Thyroid gland (tissue), 4 donors: ENCODE measurements at regions not wholly inside any gene's neighbourhood (a gene's known extent, or its start where the extent isn't known, plus 50 kb on each side); places are given as distances from the start of the nearest gene placed in this dataset.

Experiments
- DNase-seq, 2 donors: peaks; one replicate each; pipeline ENCODE4 v3.0.0-alpha.2; 2019
- H3K27ac ChIP-seq, 3 donors: fragments of 200-600 bp; sonication (generic); 1 replicate in 2 of 3; 2 replicates in 1 of 3; pipeline ENCODE4 v1.5.1; 2016 to 2019; ENCODE audit warnings: mild to moderate bottlenecking in 1 of 3, moderate library complexity in 1 of 3
- H3K27me3 ChIP-seq: fragments of 200-600 bp; sonication (generic); one replicate; pipeline ENCODE4 v1.5.1; 2019
- H3K36me3 ChIP-seq, 2 donors: fragments of 200-600 bp; sonication (generic); one replicate each; pipeline ENCODE4 v1.5.1; 2016 to 2019
- H3K4me1 ChIP-seq, 2 donors: fragments of 200-600 bp; sonication (generic); one replicate each; pipeline ENCODE4 v1.5.1; 2017 to 2019
- H3K4me3 ChIP-seq, 3 donors: fragments of 200-600 bp; sonication (generic); replicated peaks in 1 of 3; 1 replicate in 2 of 3; 2 replicates in 1 of 3; pipeline ENCODE4 v1.5.1; 2016; ENCODE audit warnings: mild to moderate bottlenecking in 1 of 3
- H3K9me3 ChIP-seq: fragments of 200-600 bp; sonication (generic); one replicate; pipeline ENCODE4 v1.5.1; 2017
- CTCF ChIP-seq, 6 experiments: fragments of 200-600 bp in 3 of 6; fragments of 450-650 bp in 3 of 6; sonication (generic) in 3 of 6; IDR thresholded peaks; one replicate each; pipeline ENCODE4 v1.5.1; 2016 to 2019; ENCODE audit warnings: antibody characterized with exemption in 6 of 6, mild to moderate bottlenecking in 2 of 6, inconsistent platforms in 1 of 6, moderate library complexity in 1 of 6
- POLR2A ChIP-seq, 2 donors: fragments of 450-650 bp; IDR thresholded peaks; one replicate each; pipeline ENCODE4 v1.6.1; 2017; ENCODE audit warnings: antibody characterized with exemption in 2 of 2, mild to moderate bottlenecking in 2 of 2, moderate library complexity in 1 of 2
- WGBS, 2 donors: methylation state at CpG; one replicate each; pipeline ENCODE4 v1.1.5; 2017; 5-methylcytosine and 5-hydroxymethylcytosine counted together
- intact Hi-C: fragments of 100-400 bp; cut with DNase I; formaldehyde crosslinking; loops from one replicate; pipeline ENCODE4 v1.15.1; 2023

- Histone ChIP-seq H3K9me3 (no peaks in the 10 kb centered on the region), H3K36me3 (no peaks in the 10 kb centered on the region), H3K27ac (peak overlapping the region; percentile 2 to 90 (median 88)), H3K4me1 (peaks cover 20 to 59% of the 10 kb centered on the region in 2 donors), H3K4me3 (no peak overlapping the region), H3K27me3 (no peaks in the 10 kb centered on the region)
- WGBS, 2 donors: 61 to 66% methylated on average over 4 of the region's 4 CpGs
- no peak for TF ChIP-seq CTCF (IDR thresholded peaks at IDR 0.05)
- intact Hi-C loops: no loop called here
- DNase-seq: no peak
These were observed 159.6 kb downstream of the TOMM20 start for GRCh38 chr1:234969011-234969441.

- peak overlapping the region in 1 of 3 donors; percentile 90 for H3K27ac ChIP-seq
These were observed 160.2 kb downstream of the TOMM20 start for GRCh38 chr1:234968451-234968850.

GRCh38 chr1:234967121-234967520 lies 161.5 kb downstream of the TOMM20 start:
- 97% methylated on average over 13 of the region's 13 CpGs for WGBS, 2 donors
- TF ChIP-seq POLR2A (IDR thresholded peaks at IDR 0.05) (no peak), CTCF (IDR thresholded peaks at IDR 0.05) (no peak)
- Histone ChIP-seq H3K27ac (no peak overlapping the region), H3K9me3 (no peaks in the 10 kb centered on the region), H3K4me1 (peaks cover 38 to 66% of the 10 kb centered on the region in 2 donors), H3K4me3 (no peak overlapping the region), H3K36me3 (no peaks in the 10 kb centered on the region), H3K27me3 (no peaks in the 10 kb centered on the region)
- intact Hi-C loops: no loop called here
- DNase-seq: no peak

More at GRCh38 chr1:234968451-234968850, 160.2 kb downstream of the TOMM20 start:
- WGBS, 2 donors: 88 to 91% methylated on average over 4 of the region's 4 CpGs
- Histone ChIP-seq H3K9me3 (no peaks in the 10 kb centered on the region), H3K4me3 (no peak overlapping the region), H3K36me3 (no peaks in the 10 kb centered on the region), H3K4me1 (peaks cover 24 to 59% of the 10 kb centered on the region in 2 donors), H3K27me3 (no peaks in the 10 kb centered on the region)
- no peak for DNase-seq
- no peak for TF ChIP-seq POLR2A (IDR thresholded peaks at IDR 0.05)
- intact Hi-C loops: no loop called here

GRCh38 chr1:234965111-234965510 lies 163.5 kb downstream of the TOMM20 start:
- no peak for TF ChIP-seq CTCF (IDR thresholded peaks at IDR 0.05)
- no peak for TF ChIP-seq POLR2A (IDR thresholded peaks at IDR 0.05)
- peak overlapping the region in 2 of 3 donors; percentile 14 to 92 for H3K27ac ChIP-seq
- H3K4me3 ChIP-seq: no peak overlapping the region
- peaks cover 37 to 69% of the 10 kb centered on the region in 2 donors for H3K4me1 ChIP-seq
- no peaks in the 10 kb centered on the region for H3K9me3 ChIP-seq
- H3K36me3 ChIP-seq: no peaks in the 10 kb centered on the region
- DNase-seq: no peak
- intact Hi-C loops: no loop called here
- no peaks in the 10 kb centered on the region for H3K27me3 ChIP-seq

- intact Hi-C loops: no loop called here
- TF ChIP-seq POLR2A (IDR thresholded peaks at IDR 0.05) (no peak), CTCF (IDR thresholded peaks at IDR 0.05) (no peak)
- H3K4me1 ChIP-seq: peaks cover 34 to 60% of the 10 kb centered on the region in 2 donors
- WGBS, 2 donors: 86 to 87% methylated on average over 15 of the region's 15 CpGs
- peak overlapping the region; percentile 83 to 93 (median 92) for H3K27ac ChIP-seq
- H3K36me3 ChIP-seq: no peaks in the 10 kb centered on the region
- no peak overlapping the region for H3K4me3 ChIP-seq
- no peak for DNase-seq
- H3K27me3 ChIP-seq: no peaks in the 10 kb centered on the region
- no peaks in the 10 kb centered on the region for H3K9me3 ChIP-seq
These were observed 164.5 kb downstream of the TOMM20 start for GRCh38 chr1:234963904-234964702.
